Omental fat pad (tissue), 3 donors: ENCODE measurements at regions not wholly inside any gene's neighbourhood (a gene's known extent, or its start where the extent isn't known, plus 50 kb on each side); places are given as distances from the start of the nearest gene placed in this dataset.

Experiments used
- ATAC-seq: fragments of 150-250 bp; one replicate; pipeline ENCODE4 v1.9.1; 2016; ENCODE audit warnings: mild to moderate bottlenecking, moderate library complexity; ENCODE audit not compliant: low FRiP score
- DNase-seq: peaks from one replicate; pipeline ENCODE4 v3.0.0-alpha.2; 2019; ENCODE audit warnings: low spot score
- TF ChIP-seq, protein P1 (sequence below), 3 donors: fragments of 450-650 bp; IDR thresholded peaks; one replicate each; pipeline ENCODE4 v1.5.1; 2016 to 2017; ENCODE audit warnings: antibody characterized with exemption in 3 of 3, mild to moderate bottlenecking in 3 of 3, moderate library complexity in 2 of 3

DNA sequence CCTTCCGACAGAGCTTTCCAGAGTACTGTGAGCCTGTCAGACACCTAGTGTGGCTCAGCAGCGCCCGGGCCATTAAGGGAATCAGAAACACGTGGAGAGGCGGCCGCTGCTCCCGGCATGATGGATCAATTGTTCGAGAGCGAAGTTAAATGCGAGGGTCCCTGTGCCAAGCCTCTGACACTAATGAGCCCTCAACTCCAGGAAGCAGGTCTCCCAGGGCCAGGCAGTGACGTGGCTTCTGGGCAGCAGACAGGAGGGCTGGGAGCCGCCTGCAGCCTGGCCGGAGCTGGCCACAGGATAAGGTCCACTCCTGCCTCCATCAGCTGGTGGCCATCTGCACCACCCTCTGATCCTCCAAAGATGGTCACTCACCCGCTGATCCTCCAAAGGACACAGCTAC, 67.5 kb upstream of the CLDN14 start:
- DNase-seq: no peak
- no peak for ATAC-seq
- TF ChIP-seq, protein P1, sequence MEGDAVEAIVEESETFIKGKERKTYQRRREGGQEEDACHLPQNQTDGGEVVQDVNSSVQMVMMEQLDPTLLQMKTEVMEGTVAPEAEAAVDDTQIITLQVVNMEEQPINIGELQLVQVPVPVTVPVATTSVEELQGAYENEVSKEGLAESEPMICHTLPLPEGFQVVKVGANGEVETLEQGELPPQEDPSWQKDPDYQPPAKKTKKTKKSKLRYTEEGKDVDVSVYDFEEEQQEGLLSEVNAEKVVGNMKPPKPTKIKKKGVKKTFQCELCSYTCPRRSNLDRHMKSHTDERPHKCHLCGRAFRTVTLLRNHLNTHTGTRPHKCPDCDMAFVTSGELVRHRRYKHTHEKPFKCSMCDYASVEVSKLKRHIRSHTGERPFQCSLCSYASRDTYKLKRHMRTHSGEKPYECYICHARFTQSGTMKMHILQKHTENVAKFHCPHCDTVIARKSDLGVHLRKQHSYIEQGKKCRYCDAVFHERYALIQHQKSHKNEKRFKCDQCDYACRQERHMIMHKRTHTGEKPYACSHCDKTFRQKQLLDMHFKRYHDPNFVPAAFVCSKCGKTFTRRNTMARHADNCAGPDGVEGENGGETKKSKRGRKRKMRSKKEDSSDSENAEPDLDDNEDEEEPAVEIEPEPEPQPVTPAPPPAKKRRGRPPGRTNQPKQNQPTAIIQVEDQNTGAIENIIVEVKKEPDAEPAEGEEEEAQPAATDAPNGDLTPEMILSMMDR (IDR thresholded peaks at IDR 0.05): no peak

DNA sequence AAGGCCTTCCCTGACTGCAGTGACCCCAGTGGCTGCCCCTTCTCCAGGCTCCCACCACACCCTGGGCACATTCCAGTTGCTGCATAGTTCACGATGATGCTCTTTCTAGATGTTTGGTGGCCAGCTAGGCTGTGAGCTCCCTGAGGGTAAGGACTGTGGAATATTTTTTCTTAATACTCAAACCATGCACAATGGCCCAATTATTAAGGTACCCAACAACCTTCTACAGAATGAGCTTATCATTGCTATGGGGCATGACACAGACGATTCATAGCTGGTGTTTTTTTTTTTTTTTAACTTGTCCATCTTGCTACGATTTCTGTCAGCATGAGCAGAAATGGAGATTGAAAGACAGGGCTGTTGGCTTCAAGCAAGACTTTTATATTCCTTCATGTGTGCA, 68.9 kb upstream of the CLDN14 start:
- ATAC-seq: no peak
- TF ChIP-seq, protein P1 (IDR thresholded peaks at IDR 0.05): no peak
- no peak for DNase-seq

DNA sequence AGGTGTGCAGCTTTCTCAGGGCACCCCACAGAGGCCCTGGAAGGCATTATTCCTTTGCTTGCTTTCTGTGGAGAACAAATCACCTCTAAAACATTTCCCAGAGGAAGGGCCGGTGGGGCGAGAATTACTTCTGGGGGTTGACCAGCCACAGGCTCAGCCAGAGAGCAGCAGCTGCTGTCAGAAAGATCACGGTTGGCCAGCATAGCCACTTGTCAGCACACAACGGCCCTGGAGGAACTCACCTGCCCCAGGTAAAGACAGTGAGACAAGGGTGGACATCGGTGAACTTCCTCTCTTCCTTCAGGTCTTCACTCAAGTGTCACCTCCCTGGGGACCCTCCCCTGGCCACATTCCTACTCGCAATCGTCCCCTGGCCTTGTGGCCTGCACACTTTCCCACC, 69.5 kb upstream of the CLDN14 start:
- no peak for ATAC-seq
- no peak for DNase-seq
- TF ChIP-seq, protein P1 (IDR thresholded peaks at IDR 0.05): no peak

DNA sequence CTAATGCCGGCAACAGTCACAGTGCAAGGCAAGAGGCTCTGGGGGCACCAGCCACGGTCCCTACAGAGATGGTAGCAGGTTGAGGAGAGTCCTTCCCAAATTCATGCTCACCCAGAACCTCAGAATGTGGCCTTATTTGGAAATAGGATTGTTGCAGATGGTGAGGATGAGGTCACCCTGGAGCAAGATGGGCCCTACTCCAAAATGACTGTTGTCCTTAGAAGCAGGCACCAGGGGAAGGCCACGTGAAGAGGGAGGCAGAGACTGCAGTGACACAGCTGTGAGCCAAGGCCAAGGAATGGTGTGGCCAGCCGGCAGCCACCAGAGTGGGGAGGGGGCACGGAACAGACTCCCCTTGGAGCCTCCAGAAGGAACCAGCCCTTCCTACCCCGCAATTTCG, 70.8 kb upstream of the CLDN14 start:
- TF ChIP-seq, protein P1 (IDR thresholded peaks at IDR 0.05): no peak
- DNase-seq (no peak), ATAC-seq (no peak)

DNA sequence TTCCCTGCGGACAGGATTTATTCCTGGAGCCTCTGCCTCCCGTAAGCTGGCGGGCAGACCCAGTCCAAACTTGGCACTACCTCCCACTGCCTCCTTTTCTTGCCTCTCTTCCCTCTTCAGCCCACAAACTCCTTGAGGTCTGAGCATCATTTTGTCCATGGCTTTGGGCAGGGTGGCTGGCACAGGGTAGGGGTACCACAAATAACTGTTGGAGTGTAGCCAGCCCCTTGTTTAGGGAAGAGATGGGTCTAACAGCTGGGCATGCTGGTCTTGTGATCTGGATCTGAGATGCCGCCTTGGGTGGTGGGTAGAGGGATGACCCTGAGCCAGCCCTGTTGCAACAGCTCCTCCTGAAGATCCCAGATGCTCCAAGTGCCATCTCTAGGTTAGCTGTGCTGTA, 71.4 kb upstream of the CLDN14 start:
- ATAC-seq (peak; percentile 7), DNase-seq (no peak)
- TF ChIP-seq, protein P1 (IDR thresholded peaks at IDR 0.05): no peak

DNA sequence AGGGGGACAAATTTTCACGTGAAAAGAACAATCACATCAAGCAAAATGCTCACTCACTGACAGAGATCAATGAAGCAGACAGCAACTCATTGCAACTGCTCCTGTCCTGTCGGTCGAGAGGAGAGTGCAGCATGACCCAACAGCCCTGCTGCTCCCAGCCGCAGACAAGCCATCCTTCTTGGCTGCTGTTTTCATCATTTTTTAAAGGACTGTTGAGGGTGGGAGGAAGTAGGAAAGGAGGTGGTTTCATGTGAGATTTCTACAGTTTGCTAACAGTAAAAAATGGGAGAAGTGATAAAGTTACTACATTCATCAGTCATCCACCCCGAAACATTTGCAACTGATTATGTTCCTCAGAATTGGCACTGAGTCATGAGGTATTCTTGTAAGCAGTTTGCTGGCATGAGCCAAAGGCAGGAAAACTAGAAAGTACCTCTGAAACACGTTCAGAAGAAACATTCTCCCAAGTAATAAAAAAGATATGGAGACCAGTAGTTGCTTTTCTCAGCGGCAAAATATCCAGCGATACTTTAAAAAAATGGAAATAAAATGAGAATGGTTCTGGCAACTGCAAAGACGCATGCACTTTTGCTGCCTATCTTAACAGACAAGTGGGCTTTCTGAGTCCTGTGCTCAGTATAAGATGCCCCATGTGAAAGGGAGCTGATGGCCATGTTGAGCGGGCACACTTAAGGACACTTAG, 72.0 kb upstream of the CLDN14 start:
- TF ChIP-seq, protein P1 (IDR thresholded peaks at IDR 0.05): no peak
- ATAC-seq (peak; percentile 75), DNase-seq (no peak)

DNA sequence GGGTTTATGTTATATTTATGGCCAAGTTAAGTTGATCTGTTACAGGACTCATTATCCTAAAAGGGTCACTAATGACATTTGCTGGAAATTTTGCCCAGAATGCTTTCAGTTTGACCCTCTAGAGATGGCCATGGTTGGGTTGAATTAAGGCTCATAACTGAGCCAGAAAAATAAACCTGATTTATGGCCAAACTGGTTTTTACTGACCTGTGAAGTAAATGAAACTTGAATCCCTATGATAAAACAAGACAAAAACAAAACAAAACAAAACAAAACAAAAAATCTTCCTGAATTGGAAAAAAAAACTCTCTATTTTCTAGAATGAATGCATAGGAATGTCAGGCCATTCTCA, 72.5 kb upstream of the CLDN14 start:
- ATAC-seq (no peak), DNase-seq (no peak)
- TF ChIP-seq, protein P1 (IDR thresholded peaks at IDR 0.05): no peak
